ENCODE measurements at regions not wholly inside any gene's neighbourhood (a gene's known extent, or its start where the extent isn't known, plus 50 kb on each side); places are given as distances from the start of the nearest gene placed in this dataset.

DNA sequence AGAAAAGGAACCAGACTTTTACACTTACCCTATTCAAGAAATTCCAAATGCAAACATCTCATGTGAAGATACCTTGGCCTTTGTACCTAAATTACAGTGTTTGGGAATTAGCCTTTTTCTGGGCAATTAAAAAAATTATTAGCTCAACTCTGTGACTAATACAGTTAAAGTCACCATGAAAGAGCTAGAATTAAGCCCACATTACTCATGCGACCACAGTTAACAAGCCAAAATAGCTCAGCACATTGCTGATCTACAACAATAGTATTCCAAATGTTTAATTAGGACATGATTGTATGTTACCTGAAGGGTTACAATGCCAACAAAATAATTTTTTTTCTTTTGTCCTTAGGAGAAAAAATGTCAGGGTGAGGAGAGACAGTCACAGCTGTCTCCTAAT lies 263.6 kb upstream of the GPC6 start:
- in situ Hi-C loops (cut with HindIII; ENCODE audit: extremely low pct_ligation_motif_present, low pct_unique_long_range_greater_than_20kb) = loop anchor here (25.0 kb wide), 1 partner anchor 1399 kb away; no protein-coding TSS in a partner anchor
- POLR2A ChIA-PET = no interaction called here

More for the DNA sequence above, 263.6 kb upstream of the GPC6 start:
- H3K4me2 ChIP-seq (ENCODE audit: low read depth, low read length) = no peak overlapping the region
- H3K9me3 ChIP-seq (ENCODE audit: low read length) = 0 out of 2 replicates have a peak, but pooled peaks cover 8% of the 10 kb centered on the region
- WGBS (ENCODE audit: low lambda C conversion rate) = 59% methylated on average over 1 of the region's 1 CpG
- CTCF ChIA-PET (ENCODE audit: low intra/inter-chr PET ratio, low total read pairs) = no interaction called here
- TF ChIP-seq ATAD3A (CRISPR knock-in tag; IDR thresholded peaks at IDR 0.05) (no peak), MYNN (CRISPR knock-in tag; IDR thresholded peaks at IDR 0.05; ENCODE audit: low read depth) (no peak), ZNF782 (CRISPR knock-in tag; IDR thresholded peaks at IDR 0.05; ENCODE audit: borderline replicate concordance) (no peak), ZNF333 (CRISPR knock-in tag; IDR thresholded peaks at IDR 0.05; ENCODE audit: borderline replicate concordance) (no peak), ARNTL (CRISPR knock-in tag; IDR thresholded peaks at IDR 0.05) (no peak), U2AF2 (IDR thresholded peaks at IDR 0.05; ENCODE audit: low read depth, low read length) (no peak), TEAD3 (CRISPR knock-in tag; optimal IDR thresholded peaks at IDR 0.05; ENCODE audit: borderline replicate concordance) (no peak)
- TF ChIP-seq, protein P1, sequence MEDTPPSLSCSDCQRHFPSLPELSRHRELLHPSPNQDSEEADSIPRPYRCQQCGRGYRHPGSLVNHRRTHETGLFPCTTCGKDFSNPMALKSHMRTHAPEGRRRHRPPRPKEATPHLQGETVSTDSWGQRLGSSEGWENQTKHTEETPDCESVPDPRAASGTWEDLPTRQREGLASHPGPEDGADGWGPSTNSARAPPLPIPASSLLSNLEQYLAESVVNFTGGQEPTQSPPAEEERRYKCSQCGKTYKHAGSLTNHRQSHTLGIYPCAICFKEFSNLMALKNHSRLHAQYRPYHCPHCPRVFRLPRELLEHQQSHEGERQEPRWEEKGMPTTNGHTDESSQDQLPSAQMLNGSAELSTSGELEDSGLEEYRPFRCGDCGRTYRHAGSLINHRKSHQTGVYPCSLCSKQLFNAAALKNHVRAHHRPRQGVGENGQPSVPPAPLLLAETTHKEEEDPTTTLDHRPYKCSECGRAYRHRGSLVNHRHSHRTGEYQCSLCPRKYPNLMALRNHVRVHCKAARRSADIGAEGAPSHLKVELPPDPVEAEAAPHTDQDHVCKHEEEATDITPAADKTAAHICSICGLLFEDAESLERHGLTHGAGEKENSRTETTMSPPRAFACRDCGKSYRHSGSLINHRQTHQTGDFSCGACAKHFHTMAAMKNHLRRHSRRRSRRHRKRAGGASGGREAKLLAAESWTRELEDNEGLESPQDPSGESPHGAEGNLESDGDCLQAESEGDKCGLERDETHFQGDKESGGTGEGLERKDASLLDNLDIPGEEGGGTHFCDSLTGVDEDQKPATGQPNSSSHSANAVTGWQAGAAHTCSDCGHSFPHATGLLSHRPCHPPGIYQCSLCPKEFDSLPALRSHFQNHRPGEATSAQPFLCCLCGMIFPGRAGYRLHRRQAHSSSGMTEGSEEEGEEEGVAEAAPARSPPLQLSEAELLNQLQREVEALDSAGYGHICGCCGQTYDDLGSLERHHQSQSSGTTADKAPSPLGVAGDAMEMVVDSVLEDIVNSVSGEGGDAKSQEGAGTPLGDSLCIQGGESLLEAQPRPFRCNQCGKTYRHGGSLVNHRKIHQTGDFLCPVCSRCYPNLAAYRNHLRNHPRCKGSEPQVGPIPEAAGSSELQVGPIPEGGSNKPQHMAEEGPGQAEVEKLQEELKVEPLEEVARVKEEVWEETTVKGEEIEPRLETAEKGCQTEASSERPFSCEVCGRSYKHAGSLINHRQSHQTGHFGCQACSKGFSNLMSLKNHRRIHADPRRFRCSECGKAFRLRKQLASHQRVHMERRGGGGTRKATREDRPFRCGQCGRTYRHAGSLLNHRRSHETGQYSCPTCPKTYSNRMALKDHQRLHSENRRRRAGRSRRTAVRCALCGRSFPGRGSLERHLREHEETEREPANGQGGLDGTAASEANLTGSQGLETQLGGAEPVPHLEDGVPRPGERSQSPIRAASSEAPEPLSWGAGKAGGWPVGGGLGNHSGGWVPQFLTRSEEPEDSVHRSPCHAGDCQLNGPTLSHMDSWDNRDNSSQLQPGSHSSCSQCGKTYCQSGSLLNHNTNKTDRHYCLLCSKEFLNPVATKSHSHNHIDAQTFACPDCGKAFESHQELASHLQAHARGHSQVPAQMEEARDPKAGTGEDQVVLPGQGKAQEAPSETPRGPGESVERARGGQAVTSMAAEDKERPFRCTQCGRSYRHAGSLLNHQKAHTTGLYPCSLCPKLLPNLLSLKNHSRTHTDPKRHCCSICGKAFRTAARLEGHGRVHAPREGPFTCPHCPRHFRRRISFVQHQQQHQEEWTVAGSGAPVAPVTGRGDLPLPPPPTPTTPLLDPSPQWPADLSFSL (CRISPR knock-in tag; IDR thresholded peaks at IDR 0.05) = no peak
- TF ChIP-seq, protein P2, sequence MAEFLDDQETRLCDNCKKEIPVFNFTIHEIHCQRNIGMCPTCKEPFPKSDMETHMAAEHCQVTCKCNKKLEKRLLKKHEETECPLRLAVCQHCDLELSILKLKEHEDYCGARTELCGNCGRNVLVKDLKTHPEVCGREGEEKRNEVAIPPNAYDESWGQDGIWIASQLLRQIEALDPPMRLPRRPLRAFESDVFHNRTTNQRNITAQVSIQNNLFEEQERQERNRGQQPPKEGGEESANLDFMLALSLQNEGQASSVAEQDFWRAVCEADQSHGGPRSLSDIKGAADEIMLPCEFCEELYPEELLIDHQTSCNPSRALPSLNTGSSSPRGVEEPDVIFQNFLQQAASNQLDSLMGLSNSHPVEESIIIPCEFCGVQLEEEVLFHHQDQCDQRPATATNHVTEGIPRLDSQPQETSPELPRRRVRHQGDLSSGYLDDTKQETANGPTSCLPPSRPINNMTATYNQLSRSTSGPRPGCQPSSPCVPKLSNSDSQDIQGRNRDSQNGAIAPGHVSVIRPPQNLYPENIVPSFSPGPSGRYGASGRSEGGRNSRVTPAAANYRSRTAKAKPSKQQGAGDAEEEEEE (CRISPR knock-in tag; IDR thresholded peaks at IDR 0.05; ENCODE audit: borderline replicate concordance) = no peak
- no peak overlapping the region for H3K27ac ChIP-seq (ENCODE audit: extremely low read length, insufficient read depth, low read length)
- no peak overlapping the region for H3K9ac ChIP-seq (ENCODE audit: insufficient read depth, low read depth, low read length)
- DNase-seq (ENCODE audit: low spot score) = no peak
- no peak for ATAC-seq
- H3K4me3 ChIP-seq (replicated peaks in 1 of 3; ENCODE audit: insufficient read depth in 1 of 3, low read depth in 2 of 3, low read length in 3 of 3) = no peak overlapping the region
- H3K79me2 ChIP-seq (ENCODE audit: insufficient read depth, low read length) = no peaks in the 10 kb centered on the region
- H4K20me1 ChIP-seq (ENCODE audit: insufficient read depth, low read length) = no peaks in the 10 kb centered on the region
- 0 out of 2 replicates have a peak, but pooled peaks cover 13% of the 10 kb centered on the region for H3K4me1 ChIP-seq (ENCODE audit: insufficient read depth, low read length)
- FAIRE-seq = no peak
- intact Hi-C loops (cut with micrococcal nuclease; ENCODE audit: unreplicated experiment) = no loop called here
- H3K27me3 ChIP-seq (ENCODE audit: control insufficient read depth in 1 of 2, insufficient read depth in 2 of 2, low read length in 2 of 2) = no peaks in the 10 kb centered on the region; a peak in 1 of 5 replicates
- no TSS peak for BruUV-seq (replicated peaks)
- no peaks in the 10 kb centered on the region for H3K36me3 ChIP-seq (replicated peaks in 1 of 2; ENCODE audit: control insufficient read depth in 1 of 2, insufficient read depth in 2 of 2, low read length in 2 of 2)
- no peak overlapping the region for H2AFZ ChIP-seq (ENCODE audit: low read length)

All from HepG2 (cell line).